MCF 10A (cell line): ENCODE measurements at regions not wholly inside any gene's neighbourhood (a gene's known extent, or its start where the extent isn't known, plus 50 kb on each side); places are given as distances from the start of the nearest gene placed in this dataset.
A peak's percentile ranks its signal among the peaks of the same experiment; 100 is the strongest.

ENCODE experiments used
- BruUV-seq: library from RNA; stranded (reverse); fragments of 400-500 nt; replicated peaks from 2 replicates; lab custom pipeline; 2021; lab: Mats Ljungman, UMichigan
- CTCF ChIA-PET: fragments of 300-600 bp; sonication (Branson Sonifier 250); formaldehyde crosslinking; extraction: SDS; loops from one replicate; lab custom pipeline; 2021; ENCODE audit warnings: antibody characterized with exemption, inconsistent platforms; lab: Yijun Ruan, JAX
- POLR2A ChIA-PET: fragments of 300-600, 350-650 bp; sonication (Branson Sonifier 250); formaldehyde crosslinking; extraction: SDS; loops from one replicate; lab custom pipeline; 2020; ENCODE audit warnings: antibody characterized with exemption, inconsistent platforms; lab: Yijun Ruan, JAX
- DNase-seq: peaks from one replicate; pipeline ENCODE4 v3.0.0-alpha.2; 2018; ENCODE audit not compliant: unreplicated experiment
- H3K27ac Mint-ChIP-seq: one replicate; pipeline ENCODE4 v1.8.0; 2022; ENCODE audit warnings: mild to moderate bottlenecking, low read depth, mixed read lengths; ENCODE audit not compliant: unreplicated experiment
- H3K27me3 Mint-ChIP-seq: one replicate; pipeline ENCODE4 v1.8.0; 2022; ENCODE audit warnings: mixed read lengths; ENCODE audit not compliant: insufficient read depth, unreplicated experiment
- H3K36me3 Mint-ChIP-seq: one replicate; pipeline ENCODE4 v1.8.0; 2022; ENCODE audit warnings: mild to moderate bottlenecking, moderate library complexity, mixed read lengths; ENCODE audit not compliant: insufficient read depth, unreplicated experiment
- H3K4me1 Mint-ChIP-seq: one replicate; pipeline ENCODE4 v1.8.0; 2022; ENCODE audit warnings: mixed read lengths; ENCODE audit not compliant: insufficient read depth, unreplicated experiment
- H3K4me3 Mint-ChIP-seq: one replicate; pipeline ENCODE4 v1.8.0; 2022; ENCODE audit warnings: mild to moderate bottlenecking, moderate library complexity, mixed read lengths; ENCODE audit not compliant: unreplicated experiment
- H3K9me3 Mint-ChIP-seq: one replicate; pipeline ENCODE4 v1.8.0; 2022; ENCODE audit warnings: mixed read lengths; ENCODE audit not compliant: unreplicated experiment
- intact Hi-C: fragments of 100-400 bp; cut with micrococcal nuclease; formaldehyde crosslinking; loops from 2 replicates; pipeline ENCODE4 v1.14.1; 2022
- TF ChIP-seq, protein P1 (sequence below): fragments of 200-600 bp; IDR thresholded peaks from one replicate; pipeline ENCODE4 v1.8.0; 2022; ENCODE audit warnings: antibody characterized with exemption, mild to moderate bottlenecking; ENCODE audit not compliant: unreplicated experiment

DNA sequence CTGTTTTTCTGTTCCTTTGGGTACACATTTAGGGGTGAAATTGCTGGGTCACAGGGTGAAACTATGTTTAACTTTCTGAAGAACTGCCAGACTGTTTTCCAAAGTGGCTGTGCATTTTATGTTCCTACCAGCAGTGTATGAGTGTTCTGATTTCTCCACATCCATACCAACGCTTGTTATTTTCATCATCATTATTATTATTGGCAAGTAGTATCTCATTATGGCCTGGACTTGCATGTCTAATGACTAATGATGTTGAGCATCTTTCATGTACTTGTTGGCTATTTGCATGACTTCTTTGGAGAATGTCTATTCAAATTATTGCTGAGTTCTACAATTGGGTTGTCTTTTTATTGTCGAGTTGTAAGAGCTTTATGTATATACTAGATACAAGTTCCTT is 321.8 kb upstream of the HTR2A start:
- ChIA-PET POLR2A (no interaction called here), CTCF (no interaction called here)
- no TSS peak for BruUV-seq
- Mint-ChIP-seq H3K27me3 (no peaks in the 10 kb centered on the region), H3K36me3 (no peaks in the 10 kb centered on the region), H3K27ac (no peak overlapping the region), H3K4me3 (no peak overlapping the region), H3K9me3 (no peaks in the 10 kb centered on the region), H3K4me1 (peaks cover 16% of the 10 kb centered on the region)
- intact Hi-C loops, result no loop called here
- no peak for DNase-seq
- TF ChIP-seq, protein P1, sequence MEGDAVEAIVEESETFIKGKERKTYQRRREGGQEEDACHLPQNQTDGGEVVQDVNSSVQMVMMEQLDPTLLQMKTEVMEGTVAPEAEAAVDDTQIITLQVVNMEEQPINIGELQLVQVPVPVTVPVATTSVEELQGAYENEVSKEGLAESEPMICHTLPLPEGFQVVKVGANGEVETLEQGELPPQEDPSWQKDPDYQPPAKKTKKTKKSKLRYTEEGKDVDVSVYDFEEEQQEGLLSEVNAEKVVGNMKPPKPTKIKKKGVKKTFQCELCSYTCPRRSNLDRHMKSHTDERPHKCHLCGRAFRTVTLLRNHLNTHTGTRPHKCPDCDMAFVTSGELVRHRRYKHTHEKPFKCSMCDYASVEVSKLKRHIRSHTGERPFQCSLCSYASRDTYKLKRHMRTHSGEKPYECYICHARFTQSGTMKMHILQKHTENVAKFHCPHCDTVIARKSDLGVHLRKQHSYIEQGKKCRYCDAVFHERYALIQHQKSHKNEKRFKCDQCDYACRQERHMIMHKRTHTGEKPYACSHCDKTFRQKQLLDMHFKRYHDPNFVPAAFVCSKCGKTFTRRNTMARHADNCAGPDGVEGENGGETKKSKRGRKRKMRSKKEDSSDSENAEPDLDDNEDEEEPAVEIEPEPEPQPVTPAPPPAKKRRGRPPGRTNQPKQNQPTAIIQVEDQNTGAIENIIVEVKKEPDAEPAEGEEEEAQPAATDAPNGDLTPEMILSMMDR, result no peak

DNA sequence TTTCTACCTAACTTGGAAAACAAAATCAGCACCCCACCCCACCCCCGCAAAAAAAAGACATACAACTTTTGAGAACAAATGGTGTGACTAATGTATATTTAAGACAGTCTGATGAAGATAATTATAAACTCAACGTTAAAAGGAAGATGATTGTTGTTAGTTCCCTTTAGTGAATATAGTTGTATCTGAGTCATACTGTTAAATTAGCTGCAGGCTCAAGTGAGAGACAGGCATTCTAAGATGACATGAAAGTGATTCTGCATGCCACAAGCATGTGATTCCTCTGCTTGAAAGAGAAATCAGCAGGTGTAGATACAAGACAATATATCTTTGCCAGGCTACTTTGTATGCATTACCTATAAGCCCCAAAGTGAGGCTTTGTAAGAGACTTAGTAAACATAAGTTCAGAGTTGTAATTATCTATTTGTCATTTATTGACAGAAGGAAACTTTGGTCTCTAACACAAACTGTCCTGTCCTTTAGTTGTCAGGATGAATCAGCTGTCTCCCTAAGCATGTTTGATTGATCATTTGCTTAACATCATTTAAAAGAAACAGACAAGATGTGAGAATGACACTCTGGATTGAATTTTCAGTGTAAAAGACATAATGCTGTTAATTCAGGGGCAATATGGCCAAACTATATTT is 319.4 kb upstream of the HTR2A start:
- POLR2A ChIA-PET, result interaction anchor here (0.6 to 1.3 kb wide), 2 partner anchors 10 to 93 kb away, joined by 3 read pairs; no protein-coding TSS in a partner anchor
- CTCF ChIA-PET, result interaction anchor here (1.3 kb wide), 1 partner anchor 558 kb away, joined by 3 read pairs; no protein-coding TSS in a partner anchor
- Mint-ChIP-seq H3K36me3 (no peaks in the 10 kb centered on the region), H3K4me1 (peaks cover 20% of the 10 kb centered on the region), H3K9me3 (no peaks in the 10 kb centered on the region), H3K4me3 (peak overlapping the region; percentile 39), H3K27me3 (no peaks in the 10 kb centered on the region), H3K27ac (peak overlapping the region; percentile 80)
- intact Hi-C loops, result no loop called here
- TF ChIP-seq, protein P1, result no peak
- peak; percentile 43 for DNase-seq
- BruUV-seq, result no TSS peak

DNA sequence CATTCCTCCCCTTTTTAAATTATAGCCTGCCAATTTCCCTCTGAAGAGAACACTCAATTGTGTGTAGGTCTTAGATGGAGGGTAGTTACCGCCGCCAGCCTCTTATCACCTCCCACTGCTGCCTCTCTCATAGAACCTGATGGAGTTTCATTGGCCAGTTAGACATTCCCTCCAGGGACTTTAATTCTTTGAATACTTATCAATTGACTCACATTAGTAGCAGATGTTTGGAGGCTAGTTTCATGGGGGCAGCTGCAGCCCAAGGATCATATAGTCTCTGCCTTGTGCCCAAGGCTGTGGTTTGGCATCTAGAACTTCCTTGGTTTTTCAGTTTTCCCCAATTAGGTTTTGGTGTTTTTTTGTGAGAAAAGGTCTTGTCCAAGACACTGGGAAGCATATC is 318.9 kb upstream of the HTR2A start:
- TF ChIP-seq, protein P1, result no peak
- CTCF ChIA-PET, result no interaction called here
- H3K27ac Mint-ChIP-seq, result peak overlapping the region; percentile 80
- no peaks in the 10 kb centered on the region for H3K9me3 Mint-ChIP-seq
- no peaks in the 10 kb centered on the region for H3K36me3 Mint-ChIP-seq
- POLR2A ChIA-PET, result interaction anchor here (0.6 to 1.3 kb wide), 2 partner anchors 10 to 94 kb away, joined by 3 read pairs; no protein-coding TSS in a partner anchor
- BruUV-seq, result no TSS peak
- peak; percentile 67 for DNase-seq
- intact Hi-C loops, result no loop called here
- peak overlapping the region; percentile 39 for H3K4me3 Mint-ChIP-seq
- no peaks in the 10 kb centered on the region for H3K27me3 Mint-ChIP-seq
- peaks cover 26% of the 10 kb centered on the region for H3K4me1 Mint-ChIP-seq

DNA sequence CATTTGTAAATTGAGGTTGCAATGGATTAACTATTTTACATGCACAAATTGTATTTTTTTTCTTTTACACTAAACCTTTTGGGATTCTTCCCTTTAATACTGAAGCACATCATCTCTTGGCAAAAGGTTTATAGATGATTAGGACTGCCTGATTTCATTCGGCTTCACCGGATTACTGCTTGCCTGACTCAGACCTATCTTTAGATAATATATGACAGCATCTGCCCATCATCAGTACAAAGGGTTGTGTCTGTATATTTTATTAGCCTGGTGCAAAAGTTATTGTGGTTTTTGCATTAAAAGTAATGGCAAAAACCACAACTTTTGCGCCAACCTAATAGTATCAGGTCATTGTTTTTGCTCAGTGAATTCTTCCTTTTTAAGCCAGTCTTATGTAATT is 316.2 kb upstream of the HTR2A start:
- intact Hi-C loops, result no loop called here
- Mint-ChIP-seq H3K27ac (no peak overlapping the region), H3K4me3 (no peak overlapping the region)

More for the DNA sequence above, 316.2 kb upstream of the HTR2A start:
- H3K36me3 Mint-ChIP-seq, result no peaks in the 10 kb centered on the region
- H3K27me3 Mint-ChIP-seq, result no peaks in the 10 kb centered on the region
- no peaks in the 10 kb centered on the region for H3K9me3 Mint-ChIP-seq
- TF ChIP-seq, protein P1, result no peak
- CTCF ChIA-PET, result interaction anchor here (0.6 kb wide), 1 partner anchor 165 kb away, joined by 3 read pairs; no protein-coding TSS in a partner anchor
- H3K4me1 Mint-ChIP-seq, result peaks cover 27% of the 10 kb centered on the region
- POLR2A ChIA-PET, result interaction anchor here (0.6 kb wide), 1 partner anchor 10 kb away, joined by 3 read pairs; no protein-coding TSS in a partner anchor
- DNase-seq, result no peak
- no TSS peak for BruUV-seq
